Tibial nerve (tissue), 3 donors: ENCODE measurements at regions not wholly inside any gene's neighbourhood (a gene's known extent, or its start where the extent isn't known, plus 50 kb on each side); places are given as distances from the start of the nearest gene placed in this dataset.

Experiments used
- POLR2A ChIP-seq, 2 donors: fragments of 450-650 bp; IDR thresholded peaks; one replicate each; pipeline ENCODE4 v1.6.1; 2017; ENCODE audit warnings: antibody characterized with exemption in 2 of 2, mild to moderate bottlenecking in 2 of 2, moderate library complexity in 2 of 2
- TF ChIP-seq, protein P1 (sequence below), 5 experiments: fragments of 200-600 bp in 3 of 5; fragments of 450-650 bp in 2 of 5; sonication (generic) in 3 of 5; IDR thresholded peaks; one replicate each; pipeline ENCODE4 v1.5.1; 2016 to 2019; ENCODE audit warnings: antibody characterized with exemption in 5 of 5, mild to moderate bottlenecking in 3 of 5, moderate library complexity in 2 of 5

DNA sequence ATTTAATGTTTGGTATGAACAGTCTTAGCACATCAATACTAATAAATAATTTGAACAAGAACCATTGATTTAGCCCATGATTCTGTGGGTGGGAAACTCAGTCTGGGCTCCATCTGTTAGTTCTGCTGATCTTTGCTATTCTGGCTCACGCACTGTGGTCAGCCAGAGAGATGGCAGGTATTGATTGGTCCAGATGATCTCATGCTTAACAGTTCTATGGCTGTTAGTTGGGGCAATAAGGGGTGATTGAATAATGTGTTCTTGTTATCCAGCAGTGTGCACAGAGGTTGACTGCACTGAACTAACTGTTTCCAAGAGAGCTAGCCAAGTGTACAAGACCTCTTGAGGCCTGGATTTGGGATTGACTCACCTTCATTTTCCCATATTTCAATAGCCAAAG, 824.3 kb downstream of the SEMA5A start:
- TF ChIP-seq, protein P1, sequence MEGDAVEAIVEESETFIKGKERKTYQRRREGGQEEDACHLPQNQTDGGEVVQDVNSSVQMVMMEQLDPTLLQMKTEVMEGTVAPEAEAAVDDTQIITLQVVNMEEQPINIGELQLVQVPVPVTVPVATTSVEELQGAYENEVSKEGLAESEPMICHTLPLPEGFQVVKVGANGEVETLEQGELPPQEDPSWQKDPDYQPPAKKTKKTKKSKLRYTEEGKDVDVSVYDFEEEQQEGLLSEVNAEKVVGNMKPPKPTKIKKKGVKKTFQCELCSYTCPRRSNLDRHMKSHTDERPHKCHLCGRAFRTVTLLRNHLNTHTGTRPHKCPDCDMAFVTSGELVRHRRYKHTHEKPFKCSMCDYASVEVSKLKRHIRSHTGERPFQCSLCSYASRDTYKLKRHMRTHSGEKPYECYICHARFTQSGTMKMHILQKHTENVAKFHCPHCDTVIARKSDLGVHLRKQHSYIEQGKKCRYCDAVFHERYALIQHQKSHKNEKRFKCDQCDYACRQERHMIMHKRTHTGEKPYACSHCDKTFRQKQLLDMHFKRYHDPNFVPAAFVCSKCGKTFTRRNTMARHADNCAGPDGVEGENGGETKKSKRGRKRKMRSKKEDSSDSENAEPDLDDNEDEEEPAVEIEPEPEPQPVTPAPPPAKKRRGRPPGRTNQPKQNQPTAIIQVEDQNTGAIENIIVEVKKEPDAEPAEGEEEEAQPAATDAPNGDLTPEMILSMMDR (IDR thresholded peaks at IDR 0.05), result no peak
- no peak for TF ChIP-seq POLR2A (IDR thresholded peaks at IDR 0.05)
